Transverse colon (tissue), 4 donors: ENCODE measurements at regions not wholly inside any gene's neighbourhood (a gene's known extent, or its start where the extent isn't known, plus 50 kb on each side); places are given as distances from the start of the nearest gene placed in this dataset.

Experiments
- CTCF ChIP-seq, 5 experiments: fragments of 200-600 bp in 3 of 5; fragments of 450-650 bp in 2 of 5; sonication (generic) in 3 of 5; IDR thresholded peaks; 1 replicate in 2 of 5; 2 replicates in 3 of 5; pipeline ENCODE4 v1.5.1; 2016 to 2017; ENCODE audit warnings: antibody characterized with exemption in 5 of 5, inconsistent platforms in 3 of 5, mild to moderate bottlenecking in 2 of 5, moderate library complexity in 1 of 5
- POLR2AphosphoS5 ChIP-seq, 3 donors: sonication (generic); formaldehyde crosslinking; IDR thresholded peaks; one replicate each; pipeline ENCODE4 v1.6.1; 2016; ENCODE audit warnings: antibody characterized with exemption in 3 of 3

GRCh38 chr11:8314916-8315315 is 51.2 kb upstream of the LMO1 start:
- TF ChIP-seq CTCF (IDR thresholded peaks at IDR 0.05) = no peak
- TF ChIP-seq POLR2AphosphoS5 (IDR thresholded peaks at IDR 0.05) = no peak
